ENCODE measurements at regions not wholly inside any gene's neighbourhood (a gene's known extent, or its start where the extent isn't known, plus 50 kb on each side); places are given as distances from the start of the nearest gene placed in this dataset.
"Not testable (repeated sequence)": the region's sequence is repeated elsewhere in the genome, so short reads cannot be mapped to it uniquely, and the experiment has no call there.

DNA sequence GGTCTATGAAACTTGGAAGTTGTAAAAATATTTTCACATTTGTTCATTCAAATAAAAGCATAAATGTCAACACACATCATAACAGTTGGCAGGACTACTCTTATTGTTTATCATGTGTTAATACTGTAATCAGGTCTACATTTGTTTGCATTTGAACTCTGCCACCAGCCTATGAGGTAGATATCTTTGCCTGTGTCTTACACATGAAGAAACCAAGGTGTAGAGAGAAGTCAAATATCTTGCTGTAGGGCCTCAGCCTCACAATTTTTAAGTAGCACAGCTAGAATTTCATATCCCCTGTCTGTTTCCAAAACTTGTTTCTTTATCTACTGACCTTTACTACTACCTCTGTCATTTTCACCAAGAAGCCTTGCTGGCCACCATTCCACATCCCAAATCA is 161.9 kb downstream of the ZIC4 start:
- Mint-ChIP-seq H3K27ac (ENCODE audit: unreplicated experiment) (no peak overlapping the region), H3K4me3 (ENCODE audit: unreplicated experiment) (no peak overlapping the region), H3K4me1 (ENCODE audit: low read depth, unreplicated experiment) (no peaks in the 10 kb centered on the region), H3K9me3 (ENCODE audit: unreplicated experiment) (no peaks in the 10 kb centered on the region), H3K36me3 (ENCODE audit: low read depth, unreplicated experiment) (no peaks in the 10 kb centered on the region), H3K27me3 (ENCODE audit: low read depth, unreplicated experiment) (no peaks in the 10 kb centered on the region)
- no peaks in the 10 kb centered on the region for H4K20me1 ChIP-seq (ENCODE audit: insufficient read depth, low read length)
- no peaks in the 10 kb centered on the region for H3K9me3 ChIP-seq (ENCODE audit: insufficient read depth, low read depth, low read length)
- H3K4me2 ChIP-seq (ENCODE audit: low read length) = no peak overlapping the region
- no peak overlapping the region for H3K27ac ChIP-seq (ENCODE audit: low read depth, low read length)
- no peaks in the 10 kb centered on the region for H3K27me3 ChIP-seq (ENCODE audit: insufficient read depth, low read length)
- DNase-seq (ENCODE audit: low read depth) = no peak
- TF ChIP-seq, protein P1, sequence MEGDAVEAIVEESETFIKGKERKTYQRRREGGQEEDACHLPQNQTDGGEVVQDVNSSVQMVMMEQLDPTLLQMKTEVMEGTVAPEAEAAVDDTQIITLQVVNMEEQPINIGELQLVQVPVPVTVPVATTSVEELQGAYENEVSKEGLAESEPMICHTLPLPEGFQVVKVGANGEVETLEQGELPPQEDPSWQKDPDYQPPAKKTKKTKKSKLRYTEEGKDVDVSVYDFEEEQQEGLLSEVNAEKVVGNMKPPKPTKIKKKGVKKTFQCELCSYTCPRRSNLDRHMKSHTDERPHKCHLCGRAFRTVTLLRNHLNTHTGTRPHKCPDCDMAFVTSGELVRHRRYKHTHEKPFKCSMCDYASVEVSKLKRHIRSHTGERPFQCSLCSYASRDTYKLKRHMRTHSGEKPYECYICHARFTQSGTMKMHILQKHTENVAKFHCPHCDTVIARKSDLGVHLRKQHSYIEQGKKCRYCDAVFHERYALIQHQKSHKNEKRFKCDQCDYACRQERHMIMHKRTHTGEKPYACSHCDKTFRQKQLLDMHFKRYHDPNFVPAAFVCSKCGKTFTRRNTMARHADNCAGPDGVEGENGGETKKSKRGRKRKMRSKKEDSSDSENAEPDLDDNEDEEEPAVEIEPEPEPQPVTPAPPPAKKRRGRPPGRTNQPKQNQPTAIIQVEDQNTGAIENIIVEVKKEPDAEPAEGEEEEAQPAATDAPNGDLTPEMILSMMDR (IDR thresholded peaks at IDR 0.05; ENCODE audit: insufficient read depth, low read depth, low read length) = no peak
- no peak for TF ChIP-seq EZH2 (IDR thresholded peaks at IDR 0.05; ENCODE audit: insufficient read depth, low read length)
- no peak overlapping the region for H3K9ac ChIP-seq (ENCODE audit: low read length)
- H3K79me2 ChIP-seq (ENCODE audit: insufficient read depth, low read length) = no peaks in the 10 kb centered on the region
- no peaks in the 10 kb centered on the region for H3K36me3 ChIP-seq (ENCODE audit: insufficient read depth, low read length)
- H2AFZ ChIP-seq (ENCODE audit: low read depth, low read length) = no peak overlapping the region
- FAIRE-seq = no peak
- H3K4me1 ChIP-seq (ENCODE audit: insufficient read depth, low read length) = no peaks in the 10 kb centered on the region
- H3K4me3 ChIP-seq (ENCODE audit: insufficient read depth, low read depth, low read length) = no peak overlapping the region

DNA sequence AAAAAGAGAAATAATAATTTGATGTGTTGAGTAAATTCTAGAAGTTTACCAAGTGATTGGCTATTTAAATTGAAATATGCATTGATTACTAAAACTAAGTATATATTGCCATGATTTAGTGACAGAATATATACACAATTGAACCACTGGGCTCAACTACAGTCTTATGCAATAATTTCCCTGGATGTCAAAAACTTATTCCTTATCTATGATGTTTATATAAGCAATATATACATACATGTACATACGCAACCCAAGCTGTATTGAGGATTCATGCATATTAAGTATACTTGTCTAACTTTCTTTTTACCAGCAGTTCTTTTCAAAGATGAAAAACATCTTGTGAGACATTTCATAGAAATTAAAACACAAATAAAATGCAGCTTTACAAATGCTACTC is 165.8 kb downstream of the ZIC4 start:
- H3K27me3 Mint-ChIP-seq (ENCODE audit: low read depth, unreplicated experiment) = no peaks in the 10 kb centered on the region
- no peaks in the 10 kb centered on the region for H3K36me3 ChIP-seq (ENCODE audit: insufficient read depth, low read length)
- H3K4me3 Mint-ChIP-seq (ENCODE audit: unreplicated experiment) = no peak overlapping the region
- H3K9ac ChIP-seq (ENCODE audit: low read length) = no peak overlapping the region
- H3K27ac Mint-ChIP-seq (ENCODE audit: unreplicated experiment) = no peak overlapping the region
- no peaks in the 10 kb centered on the region for H3K27me3 ChIP-seq (ENCODE audit: insufficient read depth, low read length)
- H3K27ac ChIP-seq (ENCODE audit: low read depth, low read length) = no peak overlapping the region
- no peaks in the 10 kb centered on the region for H3K4me1 Mint-ChIP-seq (ENCODE audit: low read depth, unreplicated experiment)
- H4K20me1 ChIP-seq (ENCODE audit: insufficient read depth, low read length) = no peaks in the 10 kb centered on the region
- no peaks in the 10 kb centered on the region for H3K79me2 ChIP-seq (ENCODE audit: insufficient read depth, low read length)
- H3K4me1 ChIP-seq (ENCODE audit: insufficient read depth, low read length) = no peaks in the 10 kb centered on the region
- no peak overlapping the region for H3K4me2 ChIP-seq (ENCODE audit: low read length)
- H3K36me3 Mint-ChIP-seq (ENCODE audit: low read depth, unreplicated experiment) = no peaks in the 10 kb centered on the region
- H3K9me3 ChIP-seq (ENCODE audit: insufficient read depth, low read depth, low read length) = no peaks in the 10 kb centered on the region
- no peak overlapping the region for H2AFZ ChIP-seq (ENCODE audit: low read depth, low read length)
- no peak for DNase-seq (ENCODE audit: low read depth)
- H3K9me3 Mint-ChIP-seq (ENCODE audit: unreplicated experiment) = no peaks in the 10 kb centered on the region
- no peak for TF ChIP-seq EZH2 (IDR thresholded peaks at IDR 0.05; ENCODE audit: insufficient read depth, low read length)
- TF ChIP-seq, protein P1 (IDR thresholded peaks at IDR 0.05; ENCODE audit: insufficient read depth, low read depth, low read length) = no peak
- no peak overlapping the region for H3K4me3 ChIP-seq (ENCODE audit: insufficient read depth, low read depth, low read length)
- FAIRE-seq = no peak

- Histone ChIP-seq H4K20me1 (ENCODE audit: insufficient read depth, low read length) (no peaks in the 10 kb centered on the region), H3K9me3 (ENCODE audit: insufficient read depth, low read depth, low read length) (no peaks in the 10 kb centered on the region), H3K27me3 (ENCODE audit: insufficient read depth, low read length) (no peaks in the 10 kb centered on the region), H3K4me1 (ENCODE audit: insufficient read depth, low read length) (no peaks in the 10 kb centered on the region), H3K4me2 (ENCODE audit: low read length) (no peak overlapping the region), H2AFZ (ENCODE audit: low read depth, low read length) (no peak overlapping the region), H3K27ac (ENCODE audit: low read depth, low read length) (no peak overlapping the region), H3K9ac (ENCODE audit: low read length) (no peak overlapping the region), H3K36me3 (ENCODE audit: insufficient read depth, low read length) (no peaks in the 10 kb centered on the region), H3K4me3 (ENCODE audit: insufficient read depth, low read depth, low read length) (no peak overlapping the region), H3K79me2 (ENCODE audit: insufficient read depth, low read length) (no peaks in the 10 kb centered on the region)
- no peak overlapping the region for H3K4me3 Mint-ChIP-seq (ENCODE audit: unreplicated experiment)
- H3K4me1 Mint-ChIP-seq (ENCODE audit: low read depth, unreplicated experiment) = no peaks in the 10 kb centered on the region
- H3K27ac Mint-ChIP-seq (ENCODE audit: unreplicated experiment) = no peak overlapping the region
- H3K36me3 Mint-ChIP-seq (ENCODE audit: low read depth, unreplicated experiment) = no peaks in the 10 kb centered on the region
- no peaks in the 10 kb centered on the region for H3K27me3 Mint-ChIP-seq (ENCODE audit: low read depth, unreplicated experiment)
- DNase-seq (ENCODE audit: low read depth) (no peak), FAIRE-seq (no peak)
- TF ChIP-seq, protein P1 (IDR thresholded peaks at IDR 0.05; ENCODE audit: insufficient read depth, low read depth, low read length) = no peak
- no peak for TF ChIP-seq EZH2 (IDR thresholded peaks at IDR 0.05; ENCODE audit: insufficient read depth, low read length)
- H3K9me3 Mint-ChIP-seq (ENCODE audit: unreplicated experiment) = no peaks in the 10 kb centered on the region
Measured at GRCh38 chr3:147237991-147238390, 168.4 kb downstream of the ZIC4 start.

DNA sequence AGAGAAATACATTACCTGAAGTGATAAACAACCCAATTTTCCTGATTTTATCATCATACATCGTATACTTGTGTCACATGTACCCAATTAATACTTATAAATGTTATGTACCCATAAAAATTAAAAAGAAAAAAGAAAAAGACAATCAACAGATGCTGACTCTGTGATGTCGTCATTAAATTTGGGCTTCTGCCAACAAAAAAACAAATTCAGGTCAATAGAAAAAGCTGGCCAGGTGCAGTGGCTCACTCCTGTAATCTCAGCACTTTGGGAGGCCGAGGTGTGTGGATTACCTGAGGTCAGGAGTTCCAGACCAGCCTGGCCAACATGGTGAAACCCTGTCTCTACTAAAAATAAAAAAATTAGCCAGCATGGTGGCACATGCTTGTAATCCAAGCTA is 174.4 kb downstream of the ZIC4 start:
- H3K9me3 Mint-ChIP-seq (ENCODE audit: unreplicated experiment); H3K36me3 Mint-ChIP-seq (ENCODE audit: low read depth, unreplicated experiment); H3K9me3 ChIP-seq (ENCODE audit: insufficient read depth, low read depth, low read length); H3K4me3 ChIP-seq (ENCODE audit: insufficient read depth, low read depth, low read length); FAIRE-seq; H3K4me2 ChIP-seq (ENCODE audit: low read length); H3K79me2 ChIP-seq (ENCODE audit: insufficient read depth, low read length); DNase-seq (ENCODE audit: low read depth); H3K36me3 ChIP-seq (ENCODE audit: insufficient read depth, low read length); H4K20me1 ChIP-seq (ENCODE audit: insufficient read depth, low read length); H3K4me1 ChIP-seq (ENCODE audit: insufficient read depth, low read length); H3K9ac ChIP-seq (ENCODE audit: low read length); H3K4me1 Mint-ChIP-seq (ENCODE audit: low read depth, unreplicated experiment); H3K27ac Mint-ChIP-seq (ENCODE audit: unreplicated experiment); H3K27me3 ChIP-seq (ENCODE audit: insufficient read depth, low read length); H3K27me3 Mint-ChIP-seq (ENCODE audit: low read depth, unreplicated experiment); H3K4me3 Mint-ChIP-seq (ENCODE audit: unreplicated experiment); H2AFZ ChIP-seq (ENCODE audit: low read depth, low read length); H3K27ac ChIP-seq (ENCODE audit: low read depth, low read length): not testable (repeated sequence)
